CD4-positive, CD25-positive, alpha-beta regulatory T cell (primary cell): ENCODE measurements at regions not wholly inside any gene's neighbourhood (a gene's known extent, or its start where the extent isn't known, plus 50 kb on each side); places are given as distances from the start of the nearest gene placed in this dataset.
"Not testable (repeated sequence)": the region's sequence is repeated elsewhere in the genome, so short reads cannot be mapped to it uniquely, and the experiment has no call there.

Source experiments
- ATAC-seq, 2 donors: fragments of 150-1000 bp; cut with Tn5 transposase; one replicate each; pipeline ENCODE4 v1.10.0; 2021; ENCODE audit warnings: low read depth in 2 of 2, moderate number of reproducible peaks in 2 of 2, moderate library complexity in 1 of 2
- DNase-seq, 3 donors: peaks; one replicate each; pipeline versions ENCODE4 v3.0.0 to v3.0.0-alpha.2; 2012 to 2022; ENCODE audit warnings: mixed read lengths in 1 of 3
- H3K27ac ChIP-seq: one replicate; pipeline ENCODE4 v1.7.0; 2013; ENCODE audit warnings: mild to moderate bottlenecking, low read length; ENCODE audit not compliant: insufficient read depth, poor library complexity, severe bottlenecking
- H3K27me3 ChIP-seq: one replicate; pipeline ENCODE4 v1.7.0; 2013; ENCODE audit warnings: low read length; ENCODE audit not compliant: control insufficient read depth, insufficient read depth
- H3K36me3 ChIP-seq: one replicate; pipeline ENCODE4 v1.7.0; 2013; ENCODE audit warnings: mild to moderate bottlenecking, low read length, moderate library complexity; ENCODE audit not compliant: control insufficient read depth, insufficient read depth
- H3K4me1 ChIP-seq: 2 replicates; pipeline ENCODE4 v1.7.0; 2013; ENCODE audit warnings: mild to moderate bottlenecking, low read length; ENCODE audit not compliant: insufficient read depth, control insufficient read depth, poor library complexity, severe bottlenecking
- H3K4me3 ChIP-seq: one replicate; pipeline ENCODE4 v1.7.0; 2013; ENCODE audit warnings: low read depth, mild to moderate bottlenecking, low read length, moderate library complexity
- H3K9me3 ChIP-seq, 2 experiments: 1 replicate in 1 of 2; 2 replicates in 1 of 2; pipeline ENCODE4 v1.7.0; 2013; ENCODE audit warnings: low read length in 2 of 2, mild to moderate bottlenecking in 1 of 2, moderate library complexity in 1 of 2; ENCODE audit not compliant: control insufficient read depth in 2 of 2
- H3K27ac Mint-ChIP-seq, 3 donors: one replicate each; pipeline ENCODE4 v1.8.0; 2020 to 2022; ENCODE audit warnings: mild to moderate bottlenecking in 3 of 3, mixed read lengths in 3 of 3, moderate library complexity in 2 of 3
- H3K27me3 Mint-ChIP-seq: one replicate; pipeline ENCODE4 v1.8.0; 2022; ENCODE audit warnings: mild to moderate bottlenecking, mixed read lengths
- H3K36me3 Mint-ChIP-seq: one replicate; pipeline ENCODE4 v1.8.0; 2020; ENCODE audit warnings: mixed read lengths
- H3K4me1 Mint-ChIP-seq, 4 donors: one replicate each; pipeline ENCODE4 v1.8.0; 2020 to 2022; ENCODE audit warnings: mixed read lengths in 4 of 4, mild to moderate bottlenecking in 1 of 4
- H3K4me3 Mint-ChIP-seq, 4 donors: one replicate each; pipeline ENCODE4 v1.8.0; 2020 to 2022; ENCODE audit warnings: mild to moderate bottlenecking in 4 of 4, mixed read lengths in 4 of 4, moderate library complexity in 3 of 4
- H3K9me3 Mint-ChIP-seq, 7 donors: one replicate each; pipeline ENCODE4 v1.8.0; 2020 to 2022; ENCODE audit warnings: mixed read lengths in 7 of 7, mild to moderate bottlenecking in 3 of 7, moderate library complexity in 2 of 7

DNA sequence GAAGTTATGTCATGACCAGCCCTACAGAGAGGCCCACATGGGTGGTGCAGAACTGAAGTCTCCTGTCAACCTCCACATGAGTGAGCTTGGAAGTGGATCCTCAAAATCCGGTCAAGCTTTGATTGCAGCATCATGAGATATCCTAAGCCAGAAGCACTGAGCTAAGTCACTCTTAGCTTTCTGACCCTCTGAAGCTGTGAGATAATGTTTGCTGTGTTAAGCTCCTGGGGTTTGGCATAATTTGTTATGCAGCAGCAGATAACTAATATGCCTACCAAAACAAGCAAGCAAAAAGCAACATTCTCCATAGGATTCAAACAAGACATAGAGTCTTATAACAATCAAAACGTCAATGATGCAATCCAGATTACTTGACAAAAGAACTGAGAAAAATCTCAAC is 87.6 kb upstream of the GRIN2B start:
- no peak overlapping the region for H3K4me3 ChIP-seq
- DNase-seq (no peak), ATAC-seq (no peak)
- peak overlapping the region in 1 of 3 donors; percentile 6 for H3K27ac Mint-ChIP-seq
- H3K4me1 Mint-ChIP-seq, result no peaks in the 10 kb centered on the region
- peaks cover 0 to 6% (median 0%) of the 10 kb centered on the region in 7 donors for H3K9me3 Mint-ChIP-seq
- no peaks in the 10 kb centered on the region for H3K36me3 ChIP-seq
- no peaks in the 10 kb centered on the region for H3K4me1 ChIP-seq
- no peak overlapping the region for H3K4me3 Mint-ChIP-seq
- H3K9me3 ChIP-seq, result no peaks in the 10 kb centered on the region
- H3K27me3 Mint-ChIP-seq, result no peaks in the 10 kb centered on the region
- no peak overlapping the region for H3K27ac ChIP-seq
- H3K36me3 Mint-ChIP-seq, result no peaks in the 10 kb centered on the region
- no peaks in the 10 kb centered on the region for H3K27me3 ChIP-seq

DNA sequence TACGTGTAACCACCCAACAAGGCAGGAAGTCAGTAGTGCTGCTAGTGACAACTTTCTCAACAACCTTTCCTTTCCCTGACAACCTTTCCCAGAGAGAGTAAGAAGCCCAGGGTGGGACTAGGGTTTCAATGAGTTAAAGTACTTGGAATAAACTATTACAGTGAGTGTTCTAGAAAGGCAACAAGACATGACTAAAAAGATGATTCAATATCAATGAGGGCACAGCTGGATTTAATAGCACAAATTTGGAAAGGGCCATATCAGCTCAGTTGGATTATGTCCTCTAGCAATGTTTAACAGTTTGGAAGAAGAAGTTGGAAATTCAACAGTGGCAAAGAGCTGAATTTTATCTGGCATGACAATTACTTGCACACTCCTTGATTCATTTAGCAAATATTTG is 90.4 kb upstream of the GRIN2B start:
- DNase-seq, result no peak
- no peaks in the 10 kb centered on the region for H3K36me3 Mint-ChIP-seq
- H3K9me3 Mint-ChIP-seq, result peaks cover 0 to 6% (median 2%) of the 10 kb centered on the region in 7 donors

DNA sequence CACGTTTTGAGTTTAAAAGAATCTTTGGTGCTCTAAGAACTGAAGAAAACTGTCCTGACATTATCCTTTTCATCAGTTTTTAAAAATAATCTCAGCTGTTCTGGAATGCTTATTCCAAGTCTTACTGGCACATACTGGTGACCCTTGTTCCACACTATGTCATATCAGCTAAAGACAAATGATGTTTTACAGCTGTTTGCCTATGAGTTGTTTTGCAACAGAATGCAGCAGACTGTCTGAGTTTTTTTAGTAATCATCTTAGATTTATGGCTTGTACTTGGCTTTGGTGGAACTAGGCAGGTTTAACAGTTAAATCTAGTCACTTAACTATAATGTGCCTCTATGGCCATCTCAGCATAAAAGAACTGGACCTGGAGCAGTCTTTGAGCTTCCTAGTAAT is 91.6 kb upstream of the GRIN2B start:
- Histone ChIP-seq H3K4me3 (no peak overlapping the region), H3K4me1 (no peaks in the 10 kb centered on the region), H3K36me3 (no peaks in the 10 kb centered on the region), H3K27ac (no peak overlapping the region), H3K27me3 (no peaks in the 10 kb centered on the region), H3K9me3 (peaks cover 1 to 3% of the 10 kb centered on the region in 2 experiments)
- DNase-seq (no peak), ATAC-seq (no peak)
- H3K4me1 Mint-ChIP-seq, result no peaks in the 10 kb centered on the region
- H3K27me3 Mint-ChIP-seq, result no peaks in the 10 kb centered on the region
- H3K4me3 Mint-ChIP-seq, result no peak overlapping the region
- H3K27ac Mint-ChIP-seq, result no peak overlapping the region
- no peaks in the 10 kb centered on the region for H3K36me3 Mint-ChIP-seq
- H3K9me3 Mint-ChIP-seq, result peaks cover 0 to 6% (median 2%) of the 10 kb centered on the region in 7 donors

More for the DNA sequence above, 90.4 kb upstream of the GRIN2B start:
- Histone ChIP-seq H3K36me3 (no peaks in the 10 kb centered on the region), H3K4me1 (no peaks in the 10 kb centered on the region), H3K9me3 (peaks cover 0 to under 1% of the 10 kb centered on the region in 2 experiments), H3K4me3 (no peak overlapping the region), H3K27ac (no peak overlapping the region), H3K27me3 (no peaks in the 10 kb centered on the region)
- Mint-ChIP-seq H3K27ac (no peak overlapping the region), H3K4me3 (no peak overlapping the region), H3K27me3 (no peaks in the 10 kb centered on the region), H3K4me1 (no peaks in the 10 kb centered on the region)
- ATAC-seq, result no peak

DNA sequence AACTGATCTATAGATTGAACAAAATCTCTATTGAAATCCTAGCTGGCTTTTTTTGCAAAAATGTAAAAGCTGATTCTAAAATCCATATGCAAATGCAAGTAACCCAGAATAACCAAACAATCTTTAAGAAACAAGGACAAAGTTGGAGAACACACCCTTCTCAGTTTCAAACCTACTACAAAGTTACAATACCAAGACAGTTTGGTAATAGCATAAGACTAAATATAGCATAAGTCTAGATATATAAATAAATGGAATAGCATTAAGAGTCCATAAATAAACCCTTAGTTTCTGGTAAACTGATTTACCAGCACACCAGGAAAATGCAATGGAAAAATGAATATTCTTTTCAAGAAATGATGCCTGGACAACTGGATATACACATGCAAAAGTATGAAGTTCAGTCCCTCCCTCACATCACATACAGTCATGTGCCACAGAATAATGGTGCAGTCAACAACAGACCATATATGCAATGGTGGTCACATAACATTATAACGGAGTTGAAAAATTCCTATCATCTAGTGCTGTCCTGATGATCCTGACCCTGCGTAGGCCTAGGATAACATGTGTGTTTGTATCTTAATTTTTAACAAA is 94.5 kb upstream of the GRIN2B start:
- Mint-ChIP-seq H3K4me1 (no peaks in the 10 kb centered on the region), H3K4me3 (no peak overlapping the region), H3K27me3 (no peaks in the 10 kb centered on the region), H3K36me3 (no peaks in the 10 kb centered on the region), H3K9me3 (peaks cover 0 to 7% (median 3%) of the 10 kb centered on the region in 7 donors), H3K27ac (no peak overlapping the region)
- DNase-seq (no peak), ATAC-seq (no peak)
- Histone ChIP-seq H3K9me3 (peaks cover 3% of the 10 kb centered on the region in 2 experiments), H3K4me3 (no peak overlapping the region), H3K27ac (no peak overlapping the region), H3K27me3 (no peaks in the 10 kb centered on the region), H3K4me1 (no peaks in the 10 kb centered on the region), H3K36me3 (no peaks in the 10 kb centered on the region)

DNA sequence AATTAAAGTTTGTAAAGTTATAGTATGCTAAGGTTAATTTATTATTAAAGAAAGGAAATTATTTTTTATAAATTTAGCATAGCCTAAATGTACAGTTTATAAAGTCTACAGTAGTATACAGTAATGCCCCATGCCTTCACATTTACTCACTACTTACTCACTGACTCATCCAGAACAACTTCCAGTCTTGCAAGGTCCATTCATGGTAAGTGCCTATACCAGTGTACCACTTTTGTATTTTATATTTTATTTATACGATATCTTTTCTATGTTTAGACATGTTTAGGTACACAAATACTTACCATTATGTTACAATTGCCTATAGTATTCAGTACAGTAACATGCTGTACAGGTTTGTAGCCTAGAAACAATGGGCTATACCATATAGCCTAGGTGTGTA is 95.1 kb upstream of the GRIN2B start:
- H3K27me3 ChIP-seq, result no peaks in the 10 kb centered on the region
- H3K36me3 ChIP-seq, result no peaks in the 10 kb centered on the region
- no peaks in the 10 kb centered on the region for H3K36me3 Mint-ChIP-seq
- H3K27ac Mint-ChIP-seq, result no peak overlapping the region
- no peaks in the 10 kb centered on the region for H3K4me1 Mint-ChIP-seq
- ATAC-seq (no peak), DNase-seq (no peak)
- H3K27ac ChIP-seq, result no peak overlapping the region
- peaks cover 3% of the 10 kb centered on the region in 2 experiments for H3K9me3 ChIP-seq
- H3K4me3 Mint-ChIP-seq, result no peak overlapping the region
- H3K9me3 Mint-ChIP-seq, result peaks cover 0 to 7% (median 2%) of the 10 kb centered on the region in 7 donors
- H3K4me3 ChIP-seq, result no peak overlapping the region
- no peaks in the 10 kb centered on the region for H3K4me1 ChIP-seq
- no peaks in the 10 kb centered on the region for H3K27me3 Mint-ChIP-seq

DNA sequence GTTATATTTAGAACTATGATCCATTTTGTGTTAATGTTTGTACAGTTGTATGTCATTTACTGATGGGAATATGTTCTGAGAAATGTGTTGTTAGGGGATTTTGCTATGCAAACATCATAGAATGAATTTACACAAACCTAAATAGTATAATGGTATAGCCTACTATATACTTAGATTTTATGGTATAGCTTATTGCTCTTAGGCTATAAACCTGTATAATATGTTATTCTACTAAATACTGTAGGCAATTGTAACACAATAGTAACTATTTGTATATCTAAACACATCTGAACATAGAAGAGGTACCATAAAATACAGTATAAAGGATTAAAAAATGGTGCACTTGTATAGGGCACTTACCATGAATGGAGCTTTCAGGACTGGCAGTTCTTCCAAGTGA is 105.4 kb upstream of the GRIN2B start:
- no peaks in the 10 kb centered on the region for H3K36me3 Mint-ChIP-seq
- no peaks in the 10 kb centered on the region for H3K27me3 ChIP-seq
- no peaks in the 10 kb centered on the region for H3K9me3 ChIP-seq
- H3K4me1 ChIP-seq, result no peaks in the 10 kb centered on the region
- DNase-seq, result no peak
- no peak overlapping the region for H3K27ac Mint-ChIP-seq
- peaks cover 0 to 8% (median 4%) of the 10 kb centered on the region in 7 donors for H3K9me3 Mint-ChIP-seq
- no peak overlapping the region for H3K4me3 ChIP-seq
- no peaks in the 10 kb centered on the region for H3K27me3 Mint-ChIP-seq
- no peak overlapping the region for H3K27ac ChIP-seq
- ATAC-seq, result no peak
- no peak overlapping the region for H3K4me3 Mint-ChIP-seq
- H3K4me1 Mint-ChIP-seq, result no peaks in the 10 kb centered on the region
- H3K36me3 ChIP-seq, result no peaks in the 10 kb centered on the region

DNA sequence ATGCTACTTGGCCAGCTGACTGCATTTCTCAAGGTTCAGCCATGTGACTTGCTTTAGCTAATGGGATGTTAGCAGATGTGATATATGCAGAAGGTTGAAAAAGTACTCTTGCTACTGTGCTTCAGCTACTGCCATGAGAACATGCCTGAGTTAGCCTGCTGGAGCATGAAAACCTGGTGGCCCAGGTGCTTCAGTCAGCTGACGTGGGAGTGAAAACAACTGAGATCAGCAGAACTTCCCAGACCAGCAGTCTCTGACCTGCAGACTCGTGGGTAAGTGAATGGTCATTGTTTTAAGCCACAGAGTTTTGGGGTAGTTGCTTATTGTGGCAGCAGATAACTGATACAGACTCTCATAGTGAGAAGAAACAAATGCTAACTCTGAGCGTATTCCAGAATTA is 118.6 kb upstream of the GRIN2B start:
- Histone ChIP-seq H3K4me1 (no peaks in the 10 kb centered on the region), H3K4me3 (no peak overlapping the region), H3K9me3 (no peaks in the 10 kb centered on the region), H3K27ac (no peak overlapping the region), H3K27me3 (no peaks in the 10 kb centered on the region), H3K36me3 (no peaks in the 10 kb centered on the region)
- Mint-ChIP-seq H3K4me1 (no peaks in the 10 kb centered on the region), H3K4me3 (peak overlapping the region in 1 of 4 donors; percentile 5), H3K27me3 (no peaks in the 10 kb centered on the region), H3K27ac (no peak overlapping the region), H3K9me3 (peaks cover 0 to 15% (median 2%) of the 10 kb centered on the region in 7 donors), H3K36me3 (no peaks in the 10 kb centered on the region)
- ATAC-seq (no peak), DNase-seq (no peak)

DNA sequence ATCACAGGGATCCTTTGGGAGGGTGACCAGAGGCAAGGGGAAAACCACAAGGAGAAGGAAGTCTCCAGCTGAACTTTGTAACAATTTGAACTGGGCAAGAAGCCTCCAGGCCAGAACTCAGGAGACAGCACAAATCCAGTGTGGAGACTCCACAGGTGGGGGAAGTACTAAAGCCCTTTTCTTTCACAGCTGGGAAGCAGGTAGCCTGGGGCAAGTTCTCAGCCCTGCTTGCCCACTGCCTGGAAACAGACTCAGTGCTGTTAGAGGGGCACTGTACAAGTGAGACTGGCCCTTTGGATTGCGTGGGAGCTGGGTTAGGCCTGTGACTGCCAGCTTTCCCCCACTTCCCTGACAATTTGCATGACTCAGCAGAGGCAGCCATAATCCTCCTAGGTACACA is 120.2 kb upstream of the GRIN2B start:
- ATAC-seq, H3K27ac ChIP-seq, H3K4me1 ChIP-seq, H3K27me3 Mint-ChIP-seq, H3K27me3 ChIP-seq, H3K4me3 Mint-ChIP-seq, H3K4me1 Mint-ChIP-seq, H3K9me3 ChIP-seq, H3K36me3 ChIP-seq, DNase-seq, H3K4me3 ChIP-seq, H3K36me3 Mint-ChIP-seq: not testable (repeated sequence)
- H3K27ac Mint-ChIP-seq, result peak overlapping the region in 1 of 3 donors; percentile 38
- peaks cover 0 to 15% (median 0%) of the 10 kb centered on the region in 7 donors for H3K9me3 Mint-ChIP-seq
